PC-9 (cell line): ENCODE measurements at regions not wholly inside any gene's neighbourhood (a gene's known extent, or its start where the extent isn't known, plus 50 kb on each side); places are given as distances from the start of the nearest gene placed in this dataset.

Experiments used
- BruUV-seq: library from RNA; stranded (reverse); fragments of 400-500 nt; replicated peaks from 2 replicates; lab custom pipeline; 2021; lab: Mats Ljungman, UMichigan
- CTCF ChIA-PET: fragments of 300-600 bp; sonication (Branson Sonifier 250); formaldehyde crosslinking; loops from one replicate; lab custom pipeline; 2022; ENCODE audit warnings: antibody characterized with exemption; lab: Charles Lee
- POLR2A ChIA-PET: fragments of 300-600 bp; sonication (Branson Sonifier 250); formaldehyde crosslinking; loops from one replicate; lab custom pipeline; 2022; ENCODE audit warnings: antibody characterized with exemption; ENCODE audit not compliant: unreplicated experiment; lab: Charles Lee
- DNase-seq, 2 experiments: peaks; one replicate each; pipeline versions ENCODE4 v3.0.0 to v3.0.0-alpha.2; 2015 to 2022; ENCODE audit warnings: mixed read lengths in 1 of 2
- H2AFZ ChIP-seq: fragments of 200-600 bp; sonication (generic); 2 replicates; pipeline ENCODE4 v1.8.1; 2017; ENCODE audit warnings: antibody characterized with exemption
- H3F3A ChIP-seq: fragments of 200-600 bp; sonication (generic); 2 replicates; pipeline ENCODE4 v1.8.1; 2017; ENCODE audit warnings: antibody characterized with exemption, mild to moderate bottlenecking, low read depth; ENCODE audit not compliant: insufficient read depth
- H3K27ac ChIP-seq: fragments of 200-600 bp; sonication (generic); 2 replicates; pipeline ENCODE4 v1.6.1; 2016; ENCODE audit warnings: mixed run types
- H3K27me3 ChIP-seq: fragments of 200-600 bp; sonication (generic); 2 replicates; pipeline ENCODE4 v1.6.1; 2016; ENCODE audit warnings: low read depth, mixed run types; ENCODE audit not compliant: insufficient read depth
- H3K36me3 ChIP-seq: fragments of 200-600 bp; sonication (generic); 2 replicates; pipeline ENCODE4 v1.6.1; 2016; ENCODE audit warnings: low read depth, mixed run types
- H3K4me1 ChIP-seq: fragments of 200-600 bp; sonication (generic); replicated peaks from 2 replicates; pipeline ENCODE4 v1.6.1; 2016; ENCODE audit warnings: mixed run types; ENCODE audit not compliant: insufficient read depth
- H3K4me2 ChIP-seq: fragments of 200-600 bp; sonication (generic); 2 replicates; pipeline ENCODE4 v1.6.1; 2017; ENCODE audit warnings: mixed run types
- H3K4me3 ChIP-seq: fragments of 200-600 bp; sonication (generic); 2 replicates; pipeline ENCODE4 v1.6.1; 2016; ENCODE audit warnings: mixed run types
- H3K79me2 ChIP-seq: fragments of 200-600 bp; sonication (generic); 2 replicates; pipeline ENCODE4 v1.6.1; 2017; ENCODE audit warnings: low read depth, mixed run types
- H3K9me2 ChIP-seq: fragments of 200-600 bp; sonication (generic); 2 replicates; pipeline ENCODE4 v1.8.1; 2017; ENCODE audit warnings: mild to moderate bottlenecking; ENCODE audit not compliant: insufficient read depth
- H3K9me3 ChIP-seq: fragments of 200-600 bp; sonication (generic); 2 replicates; pipeline ENCODE4 v1.8.1; 2016; ENCODE audit warnings: low read depth; ENCODE audit not compliant: insufficient read depth
- H4K20me1 ChIP-seq: fragments of 200-600 bp; sonication (generic); 2 replicates; pipeline ENCODE4 v1.8.1; 2017; ENCODE audit not compliant: insufficient read depth
- CTCF ChIP-seq: fragments of 200-600 bp; sonication (generic); conservative IDR thresholded peaks from 2 replicates; pipeline ENCODE4 v1.6.1; 2017; ENCODE audit warnings: mixed run types, antibody characterized with exemption, mild to moderate bottlenecking, moderate library complexity
- EZH2 ChIP-seq: fragments of 200-600 bp; sonication (generic); IDR thresholded peaks from 2 replicates; pipeline ENCODE4 v1.8.0; 2017; ENCODE audit warnings: antibody characterized with exemption, low read depth
- intact Hi-C: fragments of 100-400 bp; cut with micrococcal nuclease; formaldehyde crosslinking; loops from one replicate; pipeline ENCODE4 v1.10.0; 2022; ENCODE audit not compliant: unreplicated experiment

- H3K4me1 ChIP-seq: no peaks in the 10 kb centered on the region
- POLR2A ChIA-PET: no interaction called here
- no peaks in the 10 kb centered on the region for H3K36me3 ChIP-seq
- H3K27ac ChIP-seq: no peak overlapping the region
- no peaks in the 10 kb centered on the region for H3K79me2 ChIP-seq
- no peaks in the 10 kb centered on the region for H3K9me2 ChIP-seq
- H3K4me3 ChIP-seq: no peak overlapping the region
- CTCF ChIA-PET: no interaction called here
- H3F3A ChIP-seq: no peaks in the 10 kb centered on the region
- no peaks in the 10 kb centered on the region for H3K9me3 ChIP-seq
- no peaks in the 10 kb centered on the region for H4K20me1 ChIP-seq
- no TSS peak for BruUV-seq
- DNase-seq: no peak
- TF ChIP-seq EZH2: no peak
- TF ChIP-seq CTCF: no peak
- no peak overlapping the region for H2AFZ ChIP-seq
- intact Hi-C loops: no loop called here
- H3K4me2 ChIP-seq: no peak overlapping the region
- H3K27me3 ChIP-seq: no peaks in the 10 kb centered on the region
Observed at GRCh38 chr18:34501553-34501952, 208.5 kb upstream of the DTNA start.

GRCh38 chr18:34506198-34506597 lies 203.9 kb upstream of the DTNA start:
- Histone ChIP-seq H2AFZ (no peak overlapping the region), H3K9me3 (no peaks in the 10 kb centered on the region), H3K27ac (no peak overlapping the region), H3K9me2 (no peaks in the 10 kb centered on the region), H4K20me1 (no peaks in the 10 kb centered on the region), H3K36me3 (no peaks in the 10 kb centered on the region), H3K79me2 (no peaks in the 10 kb centered on the region), H3K4me2 (no peak overlapping the region), H3K4me1 (no peaks in the 10 kb centered on the region), H3K27me3 (no peaks in the 10 kb centered on the region), H3K4me3 (no peak overlapping the region), H3F3A (no peaks in the 10 kb centered on the region)
- ChIA-PET CTCF (no interaction called here), POLR2A (no interaction called here)
- intact Hi-C loops: no loop called here
- no peak for DNase-seq
- no TSS peak for BruUV-seq
- TF ChIP-seq EZH2: no peak
- TF ChIP-seq CTCF: no peak

GRCh38 chr18:34509163-34509562 lies 200.9 kb upstream of the DTNA start:
- ChIA-PET POLR2A (no interaction called here), CTCF (no interaction called here)
- intact Hi-C loops: no loop called here
- Histone ChIP-seq H3K4me3 (no peak overlapping the region), H3K36me3 (no peaks in the 10 kb centered on the region), H2AFZ (no peak overlapping the region), H3K79me2 (no peaks in the 10 kb centered on the region), H4K20me1 (no peaks in the 10 kb centered on the region), H3K27me3 (no peaks in the 10 kb centered on the region), H3F3A (no peaks in the 10 kb centered on the region), H3K27ac (no peak overlapping the region), H3K9me2 (no peaks in the 10 kb centered on the region), H3K9me3 (no peaks in the 10 kb centered on the region), H3K4me1 (no peaks in the 10 kb centered on the region), H3K4me2 (no peak overlapping the region)
- DNase-seq: no peak
- TF ChIP-seq EZH2: no peak
- no peak for TF ChIP-seq CTCF
- no TSS peak for BruUV-seq
